ENCODE measurements at regions not wholly inside any gene's neighbourhood (a gene's known extent, or its start where the extent isn't known, plus 50 kb on each side); places are given as distances from the start of the nearest gene placed in this dataset.
"Not testable (repeated sequence)": the region's sequence is repeated elsewhere in the genome, so short reads cannot be mapped to it uniquely, and the experiment has no call there.

DNA sequence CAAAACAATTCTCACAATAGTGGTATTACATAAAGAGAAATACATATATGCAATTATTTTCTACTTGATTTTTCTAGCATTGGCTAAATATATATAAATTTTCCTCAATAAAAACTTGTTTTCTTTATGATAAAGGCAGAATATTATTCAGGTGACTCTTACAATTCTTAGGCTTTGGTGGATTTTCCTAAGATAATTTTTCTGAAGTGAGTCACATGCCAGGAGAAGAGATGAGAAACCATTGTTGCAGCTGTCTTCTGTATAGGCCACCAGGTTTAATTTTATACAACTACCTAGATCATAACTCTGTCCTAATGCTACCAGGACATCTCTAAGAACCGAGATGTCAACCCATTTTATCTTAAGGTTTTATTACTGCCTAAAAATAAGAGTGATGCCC, 552.4 kb upstream of the CDH2 start:
- Histone ChIP-seq H3K27me3 (ENCODE audit: control insufficient read depth in 3 of 3, insufficient read depth in 3 of 3, low read length in 3 of 3) (no peaks in the 10 kb centered on the region), H3K36me3 (ENCODE audit: control insufficient read depth in 3 of 3, insufficient read depth in 2 of 3, low read depth in 1 of 3, low read length in 3 of 3) (no peaks in the 10 kb centered on the region), H3K4me1 (ENCODE audit: control insufficient read depth in 3 of 3, insufficient read depth in 2 of 3, low read depth in 1 of 3, low read length in 2 of 3) (no peaks in the 10 kb centered on the region), H3K4me3 (ENCODE audit: low read depth in 1 of 3, low read length in 3 of 3) (no peak overlapping the region), H3K27ac (ENCODE audit: low read depth in 1 of 3, low read length in 2 of 3) (no peak overlapping the region), H3K9me3 (ENCODE audit: control insufficient read depth in 2 of 2, insufficient read depth in 1 of 2, low read depth in 1 of 2, low read length in 1 of 2) (no peaks in the 10 kb centered on the region)
- FAIRE-seq (no peak), DNase-seq (no peak)
- 50 to 84% (median 77%) methylated on average over 1 of the region's 1 CpG for WGBS, 3 donors

- no peaks in the 10 kb centered on the region for H3K4me1 ChIP-seq (ENCODE audit: control insufficient read depth in 3 of 3, insufficient read depth in 2 of 3, low read depth in 1 of 3, low read length in 2 of 3)
- FAIRE-seq = no peak
Observed at GRCh38 chr18:28728891-28729290, 552.0 kb upstream of the CDH2 start.

GRCh38 chr18:28727189-28727588, 550.3 kb upstream of the CDH2 start:
- not testable (repeated sequence) for H3K27ac ChIP-seq (ENCODE audit: low read depth in 1 of 3, low read length in 2 of 3); H3K4me1 ChIP-seq (ENCODE audit: control insufficient read depth in 3 of 3, insufficient read depth in 2 of 3, low read depth in 1 of 3, low read length in 2 of 3); H3K4me3 ChIP-seq (ENCODE audit: low read depth in 1 of 3, low read length in 3 of 3); H3K36me3 ChIP-seq (ENCODE audit: control insufficient read depth in 3 of 3, insufficient read depth in 2 of 3, low read depth in 1 of 3, low read length in 3 of 3); H3K9me3 ChIP-seq (ENCODE audit: control insufficient read depth in 2 of 2, insufficient read depth in 1 of 2, low read depth in 1 of 2, low read length in 1 of 2); DNase-seq; FAIRE-seq; H3K27me3 ChIP-seq (ENCODE audit: control insufficient read depth in 3 of 3, insufficient read depth in 3 of 3, low read length in 3 of 3)
- 78 to 91% (median 83%) methylated on average over 4 of the region's 4 CpGs for WGBS, 3 donors

More at GRCh38 chr18:28728891-28729290, 552.0 kb upstream of the CDH2 start:
- no peaks in the 10 kb centered on the region for H3K9me3 ChIP-seq (ENCODE audit: control insufficient read depth in 2 of 2, insufficient read depth in 1 of 2, low read depth in 1 of 2, low read length in 1 of 2)
- H3K4me3 ChIP-seq (ENCODE audit: low read depth in 1 of 3, low read length in 3 of 3) = no peak overlapping the region
- H3K27me3 ChIP-seq (ENCODE audit: control insufficient read depth in 3 of 3, insufficient read depth in 3 of 3, low read length in 3 of 3) = no peaks in the 10 kb centered on the region
- no peaks in the 10 kb centered on the region for H3K36me3 ChIP-seq (ENCODE audit: control insufficient read depth in 3 of 3, insufficient read depth in 2 of 3, low read depth in 1 of 3, low read length in 3 of 3)
- WGBS, 3 donors = 34 to 48% (median 46%) methylated on average over 2 of the region's 2 CpGs
- no peak for DNase-seq
- no peak overlapping the region for H3K27ac ChIP-seq (ENCODE audit: low read depth in 1 of 3, low read length in 2 of 3)

DNA sequence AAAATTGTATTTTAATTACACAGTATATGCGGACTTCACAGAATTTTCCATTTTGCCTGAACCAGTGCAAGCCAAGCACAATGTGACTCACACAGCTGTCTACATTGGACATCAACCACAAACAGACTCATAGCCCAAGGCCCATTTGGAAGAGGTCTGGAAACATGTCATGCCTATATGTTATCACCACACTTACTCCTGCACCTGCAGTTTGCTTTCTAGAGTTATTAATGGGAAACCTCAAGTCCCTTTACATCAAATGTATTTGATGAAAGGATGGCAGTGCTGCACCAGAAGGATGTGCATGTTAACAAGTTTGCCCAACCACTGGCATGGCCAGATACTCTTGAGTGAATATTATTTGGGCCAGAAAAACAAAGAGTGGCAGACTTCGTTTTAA, 548.9 kb upstream of the CDH2 start:
- Histone ChIP-seq H3K4me1 (ENCODE audit: control insufficient read depth in 3 of 3, insufficient read depth in 2 of 3, low read depth in 1 of 3, low read length in 2 of 3) (no peaks in the 10 kb centered on the region), H3K9me3 (ENCODE audit: control insufficient read depth in 2 of 2, insufficient read depth in 1 of 2, low read depth in 1 of 2, low read length in 1 of 2) (no peaks in the 10 kb centered on the region), H3K4me3 (ENCODE audit: low read depth in 1 of 3, low read length in 3 of 3) (no peak overlapping the region), H3K27me3 (ENCODE audit: control insufficient read depth in 3 of 3, insufficient read depth in 3 of 3, low read length in 3 of 3) (no peaks in the 10 kb centered on the region), H3K36me3 (ENCODE audit: control insufficient read depth in 3 of 3, insufficient read depth in 2 of 3, low read depth in 1 of 3, low read length in 3 of 3) (no peaks in the 10 kb centered on the region), H3K27ac (ENCODE audit: low read depth in 1 of 3, low read length in 2 of 3) (no peak overlapping the region)
- DNase-seq (no peak), FAIRE-seq (no peak)
- WGBS, 3 donors = 68 to 88% (median 79%) methylated on average over 2 of the region's 2 CpGs

GRCh38 chr18:28723506-28723905, 546.6 kb upstream of the CDH2 start:
- no peaks in the 10 kb centered on the region for H3K27me3 ChIP-seq (ENCODE audit: control insufficient read depth in 3 of 3, insufficient read depth in 3 of 3, low read length in 3 of 3)
- no peak overlapping the region for H3K27ac ChIP-seq (ENCODE audit: low read depth in 1 of 3, low read length in 2 of 3)
- H3K4me1 ChIP-seq (ENCODE audit: control insufficient read depth in 3 of 3, insufficient read depth in 2 of 3, low read depth in 1 of 3, low read length in 2 of 3) = no peaks in the 10 kb centered on the region
- FAIRE-seq = no peak
- no peaks in the 10 kb centered on the region for H3K9me3 ChIP-seq (ENCODE audit: control insufficient read depth in 2 of 2, insufficient read depth in 1 of 2, low read depth in 1 of 2, low read length in 1 of 2)
- no peak for DNase-seq
- no peak overlapping the region for H3K4me3 ChIP-seq (ENCODE audit: low read depth in 1 of 3, low read length in 3 of 3)
- WGBS, 3 donors = 76 to 91% (median 86%) methylated on average over 2 of the region's 2 CpGs
- H3K36me3 ChIP-seq (ENCODE audit: control insufficient read depth in 3 of 3, insufficient read depth in 2 of 3, low read depth in 1 of 3, low read length in 3 of 3) = no peaks in the 10 kb centered on the region

DNA sequence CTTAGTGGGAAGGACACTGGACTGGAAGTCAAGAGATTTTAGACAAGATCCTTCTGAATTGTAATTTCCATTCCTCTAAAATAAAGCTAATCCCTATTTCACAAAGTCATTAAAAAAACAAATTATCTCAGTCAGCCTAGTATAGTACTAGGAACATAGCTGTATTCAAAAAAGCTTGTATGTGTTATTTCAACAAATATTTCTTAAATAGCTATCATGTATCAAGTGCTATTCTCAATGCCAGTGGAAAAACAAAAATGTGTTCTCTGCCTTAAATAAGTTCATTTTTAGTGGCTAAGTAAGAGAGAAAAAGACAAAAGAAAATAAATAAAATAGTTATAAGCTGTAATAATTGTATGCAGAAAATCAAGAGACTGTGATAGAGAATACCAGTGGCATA, 541.8 kb upstream of the CDH2 start:
- no peak for DNase-seq
- Histone ChIP-seq H3K36me3 (ENCODE audit: control insufficient read depth in 3 of 3, insufficient read depth in 2 of 3, low read depth in 1 of 3, low read length in 3 of 3) (no peaks in the 10 kb centered on the region), H3K9me3 (ENCODE audit: control insufficient read depth in 2 of 2, insufficient read depth in 1 of 2, low read depth in 1 of 2, low read length in 1 of 2) (no peaks in the 10 kb centered on the region), H3K27ac (ENCODE audit: low read depth in 1 of 3, low read length in 2 of 3) (no peak overlapping the region), H3K4me1 (ENCODE audit: control insufficient read depth in 3 of 3, insufficient read depth in 2 of 3, low read depth in 1 of 3, low read length in 2 of 3) (no peaks in the 10 kb centered on the region), H3K4me3 (ENCODE audit: low read depth in 1 of 3, low read length in 3 of 3) (no peak overlapping the region), H3K27me3 (ENCODE audit: control insufficient read depth in 3 of 3, insufficient read depth in 3 of 3, low read length in 3 of 3) (no peaks in the 10 kb centered on the region)
- no peak for FAIRE-seq

DNA sequence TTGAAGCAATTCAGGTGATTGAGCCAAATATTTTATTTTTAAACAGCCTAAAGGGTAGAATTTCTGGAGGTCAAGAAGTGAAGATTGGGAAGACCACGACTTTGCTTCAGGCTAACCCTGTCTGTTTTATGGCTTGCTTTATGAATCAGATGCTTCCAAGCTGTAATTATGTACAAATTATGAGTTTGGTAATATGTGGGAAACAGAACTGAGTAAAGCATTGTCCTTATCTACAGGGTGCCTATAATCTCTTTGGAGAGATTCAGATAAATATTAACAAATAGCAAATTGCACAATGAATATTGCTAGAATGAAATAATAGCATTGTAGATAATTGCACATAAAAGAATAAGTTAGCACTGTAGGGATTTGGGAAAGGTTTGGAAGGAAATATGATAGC, 539.4 kb upstream of the CDH2 start:
- Histone ChIP-seq H3K27ac (ENCODE audit: low read depth in 1 of 3, low read length in 2 of 3) (no peak overlapping the region), H3K4me1 (ENCODE audit: control insufficient read depth in 3 of 3, insufficient read depth in 2 of 3, low read depth in 1 of 3, low read length in 2 of 3) (no peaks in the 10 kb centered on the region), H3K4me3 (ENCODE audit: low read depth in 1 of 3, low read length in 3 of 3) (no peak overlapping the region), H3K27me3 (ENCODE audit: control insufficient read depth in 3 of 3, insufficient read depth in 3 of 3, low read length in 3 of 3) (no peaks in the 10 kb centered on the region), H3K36me3 (ENCODE audit: control insufficient read depth in 3 of 3, insufficient read depth in 2 of 3, low read depth in 1 of 3, low read length in 3 of 3) (no peaks in the 10 kb centered on the region), H3K9me3 (ENCODE audit: control insufficient read depth in 2 of 2, insufficient read depth in 1 of 2, low read depth in 1 of 2, low read length in 1 of 2) (no peaks in the 10 kb centered on the region)
- DNase-seq = no peak
- no peak for FAIRE-seq
- 13 to 54% (median 25%) methylated on average over 1 of the region's 1 CpG for WGBS, 3 donors

DNA sequence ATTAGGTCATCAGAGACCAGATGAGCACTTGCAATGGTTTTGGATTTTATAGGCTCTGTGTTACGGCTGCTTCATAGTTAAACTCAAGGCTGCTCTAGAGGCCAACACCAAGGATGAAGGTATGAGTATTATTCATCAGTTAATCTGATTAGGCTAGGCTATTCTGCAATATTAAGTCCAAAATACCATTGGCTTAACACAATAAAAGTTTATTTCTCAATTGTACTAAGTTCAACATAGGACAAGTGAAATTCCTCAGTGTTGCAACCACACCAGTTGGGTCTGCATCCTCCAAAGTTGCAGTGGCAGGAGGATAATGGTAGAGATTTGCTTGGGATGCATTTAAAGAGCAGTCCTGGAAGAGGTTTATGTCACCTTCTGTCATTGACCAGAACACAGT, 538.3 kb upstream of the CDH2 start:
- Histone ChIP-seq H3K4me1 (ENCODE audit: control insufficient read depth in 3 of 3, insufficient read depth in 2 of 3, low read depth in 1 of 3, low read length in 2 of 3) (no peaks in the 10 kb centered on the region), H3K27me3 (ENCODE audit: control insufficient read depth in 3 of 3, insufficient read depth in 3 of 3, low read length in 3 of 3) (no peaks in the 10 kb centered on the region), H3K36me3 (ENCODE audit: control insufficient read depth in 3 of 3, insufficient read depth in 2 of 3, low read depth in 1 of 3, low read length in 3 of 3) (no peaks in the 10 kb centered on the region), H3K27ac (ENCODE audit: low read depth in 1 of 3, low read length in 2 of 3) (no peak overlapping the region), H3K4me3 (ENCODE audit: low read depth in 1 of 3, low read length in 3 of 3) (no peak overlapping the region), H3K9me3 (ENCODE audit: control insufficient read depth in 2 of 2, insufficient read depth in 1 of 2, low read depth in 1 of 2, low read length in 1 of 2) (no peaks in the 10 kb centered on the region)
- no peak for FAIRE-seq
- no peak for DNase-seq
- 86 to 98% (median 87%) methylated on average over 1 of the region's 1 CpG for WGBS, 3 donors

DNA sequence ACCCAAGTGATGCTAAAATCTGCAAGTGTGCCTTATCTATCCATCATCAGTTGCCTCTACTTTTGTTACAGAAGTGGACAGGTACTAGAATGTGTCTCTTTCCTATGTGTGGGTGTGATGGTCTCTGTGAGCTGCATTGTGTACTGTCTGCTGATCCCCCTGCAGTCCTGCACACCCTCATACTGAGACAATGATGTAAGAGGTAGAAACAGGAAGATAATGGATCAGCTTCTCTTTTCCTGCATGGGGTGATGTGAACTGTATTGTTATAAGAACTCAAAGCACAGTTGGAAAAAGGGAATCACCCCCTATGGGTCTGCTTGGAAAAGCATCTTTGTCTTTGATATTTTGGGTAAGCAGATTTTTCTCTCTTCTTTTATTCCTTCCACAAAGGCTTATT, 537.6 kb upstream of the CDH2 start:
- FAIRE-seq = no peak
- no peak overlapping the region for H3K4me3 ChIP-seq (ENCODE audit: low read depth in 1 of 3, low read length in 3 of 3)
- no peaks in the 10 kb centered on the region for H3K4me1 ChIP-seq (ENCODE audit: control insufficient read depth in 3 of 3, insufficient read depth in 2 of 3, low read depth in 1 of 3, low read length in 2 of 3)
- H3K27ac ChIP-seq (ENCODE audit: low read depth in 1 of 3, low read length in 2 of 3) = no peak overlapping the region
- DNase-seq = no peak
- H3K27me3 ChIP-seq (ENCODE audit: control insufficient read depth in 3 of 3, insufficient read depth in 3 of 3, low read length in 3 of 3) = no peaks in the 10 kb centered on the region
- H3K9me3 ChIP-seq (ENCODE audit: control insufficient read depth in 2 of 2, insufficient read depth in 1 of 2, low read depth in 1 of 2, low read length in 1 of 2) = no peaks in the 10 kb centered on the region
- H3K36me3 ChIP-seq (ENCODE audit: control insufficient read depth in 3 of 3, insufficient read depth in 2 of 3, low read depth in 1 of 3, low read length in 3 of 3) = no peaks in the 10 kb centered on the region

Measured in small intestine (tissue), 7 donors.